Subcutaneous abdominal adipose tissue (tissue), 5 donors: ENCODE measurements at regions not wholly inside any gene's neighbourhood (a gene's known extent, or its start where the extent isn't known, plus 50 kb on each side); places are given as distances from the start of the nearest gene placed in this dataset.

ENCODE experiments used
- H3K27ac ChIP-seq: one replicate; pipeline ENCODE4 v1.7.0; 2013; ENCODE audit warnings: low read depth, mild to moderate bottlenecking, inconsistent platforms, low read length, moderate library complexity
- H3K27me3 ChIP-seq, 5 donors: one replicate each; pipeline ENCODE4 v1.7.0; 2013; ENCODE audit warnings: low read length in 5 of 5, inconsistent platforms in 1 of 5; ENCODE audit not compliant: control insufficient read depth in 5 of 5, insufficient read depth in 4 of 5
- H3K36me3 ChIP-seq, 5 donors: one replicate each; pipeline ENCODE4 v1.7.0; 2013; ENCODE audit warnings: low read length in 5 of 5; ENCODE audit not compliant: control insufficient read depth in 5 of 5, insufficient read depth in 5 of 5
- H3K4me1 ChIP-seq, 5 donors: one replicate each; pipeline ENCODE4 v1.7.0; 2013; ENCODE audit warnings: low read length in 5 of 5, mild to moderate bottlenecking in 3 of 5, moderate library complexity in 1 of 5; ENCODE audit not compliant: control insufficient read depth in 5 of 5, insufficient read depth in 5 of 5
- H3K4me3 ChIP-seq, 5 donors: one replicate each; pipeline ENCODE4 v1.7.0; 2013; ENCODE audit warnings: low read length in 5 of 5, low read depth in 1 of 5
- H3K9ac ChIP-seq, 5 donors: one replicate each; pipeline ENCODE4 v1.7.0; 2013; ENCODE audit warnings: low read length in 5 of 5, mild to moderate bottlenecking in 4 of 5, moderate library complexity in 3 of 5
- H3K9me3 ChIP-seq, 5 donors: one replicate each; pipeline ENCODE4 v1.7.0; 2013; ENCODE audit warnings: low read length in 5 of 5; ENCODE audit not compliant: control insufficient read depth in 5 of 5
- donor health status: healthy.
- donor health status: healthy.
- donor health status: healthy.
- donor health status: healthy.
- donor health status: healthy.

- no peak overlapping the region for H3K9ac ChIP-seq
- peaks cover 0 to 2% (median 0%) of the 10 kb centered on the region in 5 donors for H3K9me3 ChIP-seq
- H3K27ac ChIP-seq = no peak overlapping the region
- H3K36me3 ChIP-seq = peaks cover 0 to 3% (median 0%) of the 10 kb centered on the region in 5 donors
- peaks cover 6 to 35% (median 27%) of the 10 kb centered on the region in 5 donors for H3K4me1 ChIP-seq
- H3K4me3 ChIP-seq = no peak overlapping the region
- no peaks in the 10 kb centered on the region for H3K27me3 ChIP-seq
Observed at GRCh38 chr15:62400778-62401177, 235.7 kb upstream of the C2CD4B start.

DNA sequence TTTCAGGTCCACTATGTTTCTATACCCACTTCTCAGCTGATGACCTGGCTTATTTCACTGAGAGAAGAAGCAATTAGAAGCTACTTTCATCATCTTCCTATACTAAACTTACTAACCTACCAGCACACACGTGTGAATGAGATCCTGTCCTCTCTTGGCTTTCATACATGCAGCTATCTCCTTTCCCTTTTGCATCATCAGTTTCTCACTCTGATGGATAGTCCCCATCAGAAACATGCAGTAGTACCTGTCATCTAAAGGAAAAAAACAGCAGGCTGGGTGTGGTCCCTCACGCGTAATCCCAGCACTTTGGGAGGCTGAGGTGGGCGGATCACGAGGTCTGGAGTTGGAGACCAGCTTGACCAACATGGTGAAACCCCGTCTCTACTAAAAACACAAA, 237.6 kb upstream of the C2CD4B start:
- H3K27ac ChIP-seq = peak overlapping the region; percentile 69
- no peaks in the 10 kb centered on the region for H3K27me3 ChIP-seq
- H3K9ac ChIP-seq = no peak overlapping the region
- H3K36me3 ChIP-seq = peaks cover 0 to 3% (median 0%) of the 10 kb centered on the region in 5 donors
- H3K4me1 ChIP-seq = peaks cover 6 to 37% (median 27%) of the 10 kb centered on the region in 5 donors
- no peak overlapping the region for H3K4me3 ChIP-seq
- H3K9me3 ChIP-seq = peaks cover 0 to 2% (median 0%) of the 10 kb centered on the region in 5 donors

GRCh38 chr15:62403164-62403809, 238.2 kb upstream of the C2CD4B start:
- Histone ChIP-seq H3K4me3 (no peak overlapping the region), H3K27ac (peak overlapping the region; percentile 69), H3K9me3 (peaks cover 0 to 2% (median 0%) of the 10 kb centered on the region in 5 donors), H3K4me1 (peaks cover 6 to 37% (median 27%) of the 10 kb centered on the region in 5 donors), H3K36me3 (peaks cover 0 to 3% (median 0%) of the 10 kb centered on the region in 5 donors), H3K27me3 (no peaks in the 10 kb centered on the region), H3K9ac (peak overlapping the region in 1 of 5 donors; percentile 32)

GRCh38 chr15:62404194-62404985, 239.3 kb upstream of the C2CD4B start:
- H3K27ac ChIP-seq = peak overlapping the region; percentile 65
- no peaks in the 10 kb centered on the region for H3K27me3 ChIP-seq
- H3K36me3 ChIP-seq = peaks cover 0 to under 1% (median 0%) of the 10 kb centered on the region in 5 donors
- H3K9me3 ChIP-seq = peaks cover 0 to under 1% (median 0%) of the 10 kb centered on the region in 5 donors
- peaks cover 6 to 37% (median 27%) of the 10 kb centered on the region in 5 donors for H3K4me1 ChIP-seq
- H3K9ac ChIP-seq = peak overlapping the region in 1 of 5 donors; percentile 32
- H3K4me3 ChIP-seq = no peak overlapping the region

DNA sequence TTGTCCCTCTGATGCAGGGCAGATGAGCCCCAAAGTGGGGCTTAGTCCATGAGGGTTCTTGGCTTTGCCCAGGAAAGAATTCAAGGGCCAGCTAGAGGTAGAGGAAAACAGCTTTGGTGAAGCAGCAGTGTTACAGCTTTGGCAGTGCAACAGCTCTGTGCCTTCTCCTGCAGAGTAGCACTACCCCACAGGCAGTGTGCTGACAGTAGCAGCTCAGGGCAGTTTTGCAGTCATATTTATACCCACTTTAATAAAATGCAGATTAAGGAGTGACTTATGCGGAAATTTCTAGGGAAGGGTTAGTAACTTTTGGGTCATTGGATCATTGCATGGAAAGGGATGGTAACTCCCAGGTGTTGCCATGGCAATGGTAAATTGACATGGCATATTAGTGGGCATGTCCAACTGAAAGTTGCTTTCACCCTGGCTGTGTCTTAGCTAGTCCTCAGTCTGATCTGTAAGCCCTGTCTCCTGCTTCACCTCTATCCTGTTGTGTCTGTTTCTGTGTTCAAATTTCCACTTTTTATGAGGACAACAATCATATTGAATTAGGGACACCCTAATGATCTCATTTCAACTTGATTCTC, 241.3 kb upstream of the C2CD4B start:
- Histone ChIP-seq H3K4me3 (no peak overlapping the region), H3K9me3 (no peaks in the 10 kb centered on the region), H3K36me3 (peaks cover 0 to 2% (median 0%) of the 10 kb centered on the region in 5 donors), H3K27ac (no peak overlapping the region), H3K9ac (no peak overlapping the region), H3K27me3 (no peaks in the 10 kb centered on the region), H3K4me1 (peaks cover 6 to 37% (median 27%) of the 10 kb centered on the region in 5 donors)

GRCh38 chr15:62407216-62407615, 242.1 kb upstream of the C2CD4B start:
- H3K4me3 ChIP-seq = no peak overlapping the region
- H3K4me1 ChIP-seq = peaks cover 6 to 36% (median 27%) of the 10 kb centered on the region in 5 donors
- peaks cover 0 to 2% (median 0%) of the 10 kb centered on the region in 5 donors for H3K36me3 ChIP-seq
- H3K27ac ChIP-seq = no peak overlapping the region
- H3K9ac ChIP-seq = no peak overlapping the region
- H3K27me3 ChIP-seq = no peaks in the 10 kb centered on the region
- no peaks in the 10 kb centered on the region for H3K9me3 ChIP-seq

DNA sequence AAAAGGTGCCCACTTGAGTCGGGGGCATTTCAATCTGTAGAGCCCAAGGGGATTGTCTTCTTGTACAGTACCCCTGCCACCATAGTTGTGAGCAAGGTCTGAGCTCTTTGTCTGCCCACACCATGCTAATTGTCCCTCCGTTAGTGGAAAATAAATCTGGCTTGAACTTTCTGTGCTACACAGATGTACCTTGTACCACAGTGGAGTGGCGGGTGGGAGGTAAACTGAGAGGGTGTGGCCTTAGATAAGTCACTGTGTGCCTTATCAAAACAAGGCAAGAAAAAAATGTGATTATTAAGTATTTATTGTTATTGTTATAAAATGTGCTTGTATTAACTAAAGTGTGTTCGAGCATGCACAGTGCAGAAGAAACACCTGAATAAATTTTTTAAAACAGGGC, 242.9 kb upstream of the C2CD4B start:
- H3K4me1 ChIP-seq = peaks cover 7 to 36% (median 28%) of the 10 kb centered on the region in 5 donors
- no peak overlapping the region for H3K4me3 ChIP-seq
- no peak overlapping the region for H3K9ac ChIP-seq
- no peak overlapping the region for H3K27ac ChIP-seq
- peaks cover 0 to 2% (median 0%) of the 10 kb centered on the region in 5 donors for H3K36me3 ChIP-seq
- no peaks in the 10 kb centered on the region for H3K9me3 ChIP-seq
- H3K27me3 ChIP-seq = no peaks in the 10 kb centered on the region

- Histone ChIP-seq H3K4me1 (peaks cover 4 to 35% (median 26%) of the 10 kb centered on the region in 5 donors), H3K4me3 (no peak overlapping the region), H3K9me3 (no peaks in the 10 kb centered on the region), H3K27ac (no peak overlapping the region), H3K36me3 (peaks cover 0 to 2% (median 0%) of the 10 kb centered on the region in 5 donors), H3K27me3 (no peaks in the 10 kb centered on the region), H3K9ac (no peak overlapping the region)
Observed at GRCh38 chr15:62409466-62409865, 244.4 kb upstream of the C2CD4B start.

- no peak overlapping the region for H3K9ac ChIP-seq
- H3K36me3 ChIP-seq = peaks cover 0 to 2% (median 0%) of the 10 kb centered on the region in 5 donors
- H3K4me3 ChIP-seq = no peak overlapping the region
- no peaks in the 10 kb centered on the region for H3K9me3 ChIP-seq
- peaks cover 4 to 43% (median 25%) of the 10 kb centered on the region in 5 donors for H3K4me1 ChIP-seq
- H3K27me3 ChIP-seq = no peaks in the 10 kb centered on the region
- H3K27ac ChIP-seq = no peak overlapping the region
Observed at GRCh38 chr15:62412686-62413085, 247.6 kb upstream of the C2CD4B start.
